HCT116 (cell line): ENCODE measurements at regions not wholly inside any gene's neighbourhood (a gene's known extent, or its start where the extent isn't known, plus 50 kb on each side); places are given as distances from the start of the nearest gene placed in this dataset.

Source experiments
- ATAC-seq: fragments of 200-7000 bp; cut with Tn5 transposase; 2 replicates; pipeline ENCODE4 v1.9.1; 2020; ENCODE audit warnings: mild to moderate bottlenecking, moderate library complexity
- BruUV-seq: library from RNA; stranded (reverse); fragments of 400-500 nt; replicated peaks from 2 replicates; lab custom pipeline; 2021; lab: Mats Ljungman, UMichigan
- CTCF ChIA-PET: fragments of 300-600 bp; sonication (Branson Sonifier 250); formaldehyde crosslinking; loops from one replicate; lab custom pipeline; 2021; ENCODE audit warnings: antibody characterized with exemption; lab: Charles Lee
- POLR2A ChIA-PET: fragments of 300-600, 350-600 bp; sonication (Branson Sonifier 250); formaldehyde crosslinking; loops from one replicate; lab custom pipeline; 2021; ENCODE audit warnings: antibody characterized with exemption; lab: Charles Lee
- RAD21 ChIA-PET, 2 experiments: fragments of 300-600 bp; sonication (Branson Sonifier 250); formaldehyde crosslinking; loops; one replicate each; lab custom pipeline; 2023; ENCODE audit warnings: low total read pairs in 2 of 2; ENCODE audit not compliant: uncharacterized antibody in 2 of 2, unreplicated experiment in 2 of 2, low non-redundant PET in 1 of 2; lab: Charles Lee
- DNase-seq: peaks from one replicate; pipeline ENCODE4 v3.0.0-alpha.2; 2010; ENCODE audit warnings: low read depth, low spot score
- H2AFZ ChIP-seq: fragments of 200-600 bp; shearing (Covaris generic), sonication (generic); 2 replicates; pipeline ENCODE4 v1.6.1; 2017; ENCODE audit warnings: low read depth, mixed run types, mixed read lengths, antibody characterized with exemption, low read length; ENCODE audit not compliant: poor library complexity, severe bottlenecking
- H3K27ac ChIP-seq: 2 replicates; pipeline ENCODE4 v1.5.1; 2012; ENCODE audit warnings: low read depth, low read length
- H3K27me3 ChIP-seq: fragments of 200-600 bp; sonication (generic); 2 replicates; pipeline ENCODE4 v1.6.1; 2016; ENCODE audit warnings: mixed run types, low read length, mixed read lengths; ENCODE audit not compliant: insufficient read depth
- H3K36me3 ChIP-seq, 2 experiments: fragments of 200-500 bp in 1 of 2; fragments of 200-600 bp in 1 of 2; sonication (Bioruptor generic) in 1 of 2; sonication (generic) in 1 of 2; 2 replicates each; pipeline versions ENCODE4 v1.5.1 to v1.6.1; 2014 to 2016; ENCODE audit warnings: low read length in 2 of 2, inconsistent platforms in 1 of 2, mixed read lengths in 1 of 2, mixed run types in 1 of 2; ENCODE audit not compliant: insufficient read depth in 2 of 2, control insufficient read depth in 1 of 2
- H3K4me1 ChIP-seq, 2 experiments: fragments of 200-600 bp in 1 of 2; sonication (generic) in 1 of 2; 2 replicates each; pipeline versions ENCODE4 v1.5.1 to v1.6.1; 2012 to 2017; ENCODE audit warnings: low read length in 2 of 2, inconsistent platforms in 1 of 2, mild to moderate bottlenecking in 1 of 2, mixed read lengths in 1 of 2, mixed run types in 1 of 2, moderate library complexity in 1 of 2; ENCODE audit not compliant: insufficient read depth in 2 of 2, control insufficient read depth in 1 of 2
- H3K4me2 ChIP-seq: fragments of 200-600 bp; sonication (generic); 2 replicates; pipeline ENCODE4 v1.6.1; 2017; ENCODE audit warnings: mixed run types, low read length, mixed read lengths
- H3K4me3 ChIP-seq, 2 experiments: fragments of 200-600 bp in 1 of 2; sonication (generic) in 1 of 2; replicated peaks in 1 of 2; 2 replicates each; pipeline ENCODE4 v1.5.1; 2011 to 2016; ENCODE audit warnings: low read length in 2 of 2, control low read depth in 1 of 2, low read depth in 1 of 2, mild to moderate bottlenecking in 1 of 2, mixed read lengths in 1 of 2, mixed run types in 1 of 2
- H3K79me2 ChIP-seq: fragments of 200-600 bp; sonication (generic); 2 replicates; pipeline ENCODE4 v1.6.1; 2017; ENCODE audit warnings: mild to moderate bottlenecking, mixed run types, low read length, moderate library complexity, mixed read lengths; ENCODE audit not compliant: insufficient read depth
- H3K9ac ChIP-seq: fragments of 200-600 bp; sonication (generic); 2 replicates; pipeline ENCODE4 v1.6.1; 2016; ENCODE audit warnings: low read length, mixed read lengths
- H3K9me2 ChIP-seq: fragments of 200-600 bp; sonication (generic), shearing (Covaris generic); 2 replicates; pipeline ENCODE4 v1.6.1; 2017; ENCODE audit warnings: mixed run types, mild to moderate bottlenecking, moderate library complexity; ENCODE audit not compliant: insufficient read depth
- H3K9me3 ChIP-seq, 2 experiments: fragments of 200-500 bp in 1 of 2; fragments of 200-600 bp in 1 of 2; sonication (Bioruptor generic) in 1 of 2; sonication (generic) in 1 of 2; 2 replicates each; pipeline ENCODE4 v1.6.1; 2014 to 2017; ENCODE audit warnings: low read length in 2 of 2, mixed read lengths in 2 of 2, inconsistent platforms in 1 of 2, low read depth in 1 of 2, mild to moderate bottlenecking in 1 of 2, mixed run types in 1 of 2, moderate library complexity in 1 of 2; ENCODE audit not compliant: control insufficient read depth in 1 of 2, insufficient read depth in 1 of 2
- H4K20me1 ChIP-seq: fragments of 200-600 bp; sonication (generic), shearing (Covaris generic); 2 replicates; pipeline ENCODE4 v1.6.1; 2017; ENCODE audit warnings: mixed run types, mild to moderate bottlenecking, moderate library complexity; ENCODE audit not compliant: insufficient read depth
- CBX3 ChIP-seq: IDR thresholded peaks from 2 replicates; pipeline ENCODE4 v1.6.1; 2012; ENCODE audit warnings: low read depth
- CEBPB ChIP-seq: IDR thresholded peaks from 2 replicates; pipeline ENCODE4 v1.6.1; 2012; ENCODE audit warnings: low read depth
- EGR1 ChIP-seq: IDR thresholded peaks from 2 replicates; pipeline ENCODE4 v1.6.1; 2012; ENCODE audit warnings: low read depth
- ELF1 ChIP-seq: IDR thresholded peaks from 2 replicates; pipeline ENCODE4 v1.6.1; 2012; ENCODE audit warnings: low read depth, borderline replicate concordance
- EZH2 ChIP-seq: fragments of 200-600 bp; sonication (generic); IDR thresholded peaks from 2 replicates; pipeline ENCODE4 v1.6.1; 2017; ENCODE audit warnings: antibody characterized with exemption, mixed run types
- JUND ChIP-seq: IDR thresholded peaks from 2 replicates; pipeline ENCODE4 v1.6.1; 2012
- POLR2A ChIP-seq: IDR thresholded peaks from 2 replicates; pipeline ENCODE4 v1.7.0; 2011; ENCODE audit warnings: borderline replicate concordance; ENCODE audit not compliant: insufficient read depth, insufficient read length; ENCODE audit errors: extremely low read depth
- RAD21 ChIP-seq: IDR thresholded peaks from 2 replicates; pipeline ENCODE4 v1.6.1; 2012; ENCODE audit warnings: low read depth, mild to moderate bottlenecking
- SIN3A ChIP-seq: IDR thresholded peaks from 2 replicates; pipeline ENCODE4 v1.6.1; 2012; ENCODE audit warnings: low read depth
- SP1 ChIP-seq: IDR thresholded peaks from 2 replicates; pipeline ENCODE4 v1.6.1; 2012; ENCODE audit warnings: low read depth
- ZFX ChIP-seq: fragments of 450-650 bp; IDR thresholded peaks from 2 replicates; pipeline ENCODE4 v1.6.1; 2017
- ZNF274 ChIP-seq: fragments of 200-500 bp; sonication (Bioruptor generic); IDR thresholded peaks from 2 replicates; pipeline ENCODE4 v1.6.1; 2014; ENCODE audit warnings: mild to moderate bottlenecking, low read depth, low read length, inconsistent platforms
- intact Hi-C: fragments of 100-400 bp; cut with micrococcal nuclease; formaldehyde crosslinking; loops from 2 replicates; pipeline ENCODE4 v1.10.0; 2022
- TF ChIP-seq, protein P1 (sequence below): IDR thresholded peaks from 2 replicates; pipeline ENCODE4 v1.6.1; 2011; ENCODE audit warnings: mild to moderate bottlenecking, low read length, moderate library complexity; ENCODE audit not compliant: insufficient replicate concordance; ENCODE audit errors: extremely low read depth

DNA sequence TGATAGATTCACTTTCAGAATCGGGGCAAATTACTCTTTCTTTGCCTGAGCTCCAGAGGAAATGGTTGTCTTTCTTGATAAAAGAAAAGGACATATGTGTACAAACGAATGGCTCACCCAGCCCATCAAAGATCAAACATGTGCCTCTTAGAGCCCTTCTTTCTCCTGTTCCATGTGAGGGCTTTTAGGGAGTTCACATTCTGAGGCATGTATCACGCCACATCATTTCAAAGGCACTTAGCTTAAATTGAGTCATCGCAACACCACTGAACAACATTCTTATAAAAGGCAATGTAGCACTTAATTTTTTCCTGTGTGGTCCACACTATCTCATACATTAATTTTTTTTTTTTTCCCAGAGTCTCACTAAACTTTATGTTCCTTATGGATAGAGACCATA is 521.0 kb downstream of the SUCLA2 start:
- Histone ChIP-seq H3K27ac (no peak overlapping the region), H3K9ac (no peak overlapping the region)
- intact Hi-C loops = no loop called here
- RAD21 ChIA-PET = no interaction called here
- BruUV-seq = no TSS peak
- TF ChIP-seq ZNF274 (no peak), POLR2A (no peak), ELF1 (no peak), CBX3 (no peak)
- TF ChIP-seq, all 23 proteins: peak for 0
- Histone ChIP-seq H3K9me3 (peaks cover 0 to 3% of the 10 kb centered on the region in 2 experiments; a peak in 1 of 4 replicates), H4K20me1 (no peaks in the 10 kb centered on the region), H2AFZ (no peak overlapping the region), H3K27me3 (no peaks in the 10 kb centered on the region), H3K79me2 (no peaks in the 10 kb centered on the region), H3K4me2 (no peak overlapping the region), H3K9me2 (no peaks in the 10 kb centered on the region), H3K36me3 (no peaks in the 10 kb centered on the region), H3K4me3 (no peak overlapping the region), H3K4me1 (no peaks in the 10 kb centered on the region)
- ChIA-PET POLR2A (no interaction called here), CTCF (no interaction called here)
- no peak for ATAC-seq
- DNase-seq = no peak

DNA sequence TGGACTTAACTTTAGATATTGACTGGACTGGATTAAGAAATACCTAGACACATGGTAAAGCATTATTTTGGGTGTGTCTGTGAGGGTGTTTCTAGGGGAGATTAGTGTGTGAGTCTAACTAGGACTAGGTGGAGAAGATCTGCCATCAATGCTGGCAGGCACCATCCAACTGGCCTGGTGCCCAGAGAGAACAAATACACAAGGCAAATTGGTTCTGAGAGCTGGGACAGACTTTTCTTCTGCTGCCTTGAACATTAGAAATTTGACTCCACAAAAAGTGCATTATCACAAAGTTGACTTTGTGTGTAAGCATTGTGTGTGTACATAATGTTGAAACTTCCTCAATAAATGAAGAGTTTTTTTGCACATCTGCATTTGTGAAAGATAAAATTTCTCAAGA is 522.1 kb downstream of the SUCLA2 start:
- intact Hi-C loops = no loop called here
- no peak for ATAC-seq
- no peaks in the 10 kb centered on the region for H3K9me2 ChIP-seq
- no peaks in the 10 kb centered on the region for H3K4me1 ChIP-seq
- ChIA-PET CTCF (no interaction called here), POLR2A (no interaction called here), RAD21 (no interaction called here)
- no peak for TF ChIP-seq JUND
- TF ChIP-seq EZH2 = no peak
- no peak for TF ChIP-seq RAD21
- no peak for TF ChIP-seq SIN3A
- TF ChIP-seq ZFX = no peak
- no peak for TF ChIP-seq CEBPB
- no peak for TF ChIP-seq EGR1
- TF ChIP-seq SP1 = no peak
- TF ChIP-seq CBX3 = no peak
- TF ChIP-seq, protein P1, sequence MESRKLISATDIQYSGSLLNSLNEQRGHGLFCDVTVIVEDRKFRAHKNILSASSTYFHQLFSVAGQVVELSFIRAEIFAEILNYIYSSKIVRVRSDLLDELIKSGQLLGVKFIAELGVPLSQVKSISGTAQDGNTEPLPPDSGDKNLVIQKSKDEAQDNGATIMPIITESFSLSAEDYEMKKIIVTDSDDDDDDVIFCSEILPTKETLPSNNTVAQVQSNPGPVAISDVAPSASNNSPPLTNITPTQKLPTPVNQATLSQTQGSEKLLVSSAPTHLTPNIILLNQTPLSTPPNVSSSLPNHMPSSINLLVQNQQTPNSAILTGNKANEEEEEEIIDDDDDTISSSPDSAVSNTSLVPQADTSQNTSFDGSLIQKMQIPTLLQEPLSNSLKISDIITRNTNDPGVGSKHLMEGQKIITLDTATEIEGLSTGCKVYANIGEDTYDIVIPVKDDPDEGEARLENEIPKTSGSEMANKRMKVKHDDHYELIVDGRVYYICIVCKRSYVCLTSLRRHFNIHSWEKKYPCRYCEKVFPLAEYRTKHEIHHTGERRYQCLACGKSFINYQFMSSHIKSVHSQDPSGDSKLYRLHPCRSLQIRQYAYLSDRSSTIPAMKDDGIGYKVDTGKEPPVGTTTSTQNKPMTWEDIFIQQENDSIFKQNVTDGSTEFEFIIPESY = no peak
- peaks cover 0 to 3% of the 10 kb centered on the region in 2 experiments; a peak in 1 of 4 replicates for H3K9me3 ChIP-seq
- no peak for DNase-seq
- H3K4me2 ChIP-seq = no peak overlapping the region
- H3K9ac ChIP-seq = no peak overlapping the region
- BruUV-seq = no TSS peak
- H3K27ac ChIP-seq = no peak overlapping the region
- H3K4me3 ChIP-seq = no peak overlapping the region
- no peaks in the 10 kb centered on the region for H3K79me2 ChIP-seq
- no peak overlapping the region for H2AFZ ChIP-seq
- no peaks in the 10 kb centered on the region for H4K20me1 ChIP-seq
- no peaks in the 10 kb centered on the region for H3K27me3 ChIP-seq
- H3K36me3 ChIP-seq = no peaks in the 10 kb centered on the region
